ENCODE measurements at regions not wholly inside any gene's neighbourhood (a gene's known extent, or its start where the extent isn't known, plus 50 kb on each side); places are given as distances from the start of the nearest gene placed in this dataset.

GRCh38 chr4:54999003-54999402 lies 126.4 kb downstream of the KDR start:
- no peak for TF ChIP-seq POLR2A (IDR thresholded peaks at IDR 0.05)
- TF ChIP-seq CTCF (IDR thresholded peaks at IDR 0.05): peak; percentile 21 to 96 (median 70)
